MCF 10A (cell line): ENCODE measurements at regions not wholly inside any gene's neighbourhood (a gene's known extent, or its start where the extent isn't known, plus 50 kb on each side); places are given as distances from the start of the nearest gene placed in this dataset.

Experiments
- BruUV-seq: library from RNA; stranded (reverse); fragments of 400-500 nt; replicated peaks from 2 replicates; lab custom pipeline; 2021; lab: Mats Ljungman, UMichigan
- CTCF ChIA-PET: fragments of 300-600 bp; sonication (Branson Sonifier 250); formaldehyde crosslinking; extraction: SDS; loops from one replicate; lab custom pipeline; 2021; ENCODE audit warnings: antibody characterized with exemption, inconsistent platforms; lab: Yijun Ruan, JAX
- POLR2A ChIA-PET: fragments of 300-600, 350-650 bp; sonication (Branson Sonifier 250); formaldehyde crosslinking; extraction: SDS; loops from one replicate; lab custom pipeline; 2020; ENCODE audit warnings: antibody characterized with exemption, inconsistent platforms; lab: Yijun Ruan, JAX
- DNase-seq: peaks from one replicate; pipeline ENCODE4 v3.0.0-alpha.2; 2018; ENCODE audit not compliant: unreplicated experiment
- H3K27ac Mint-ChIP-seq: one replicate; pipeline ENCODE4 v1.8.0; 2022; ENCODE audit warnings: mild to moderate bottlenecking, low read depth, mixed read lengths; ENCODE audit not compliant: unreplicated experiment
- H3K27me3 Mint-ChIP-seq: one replicate; pipeline ENCODE4 v1.8.0; 2022; ENCODE audit warnings: mixed read lengths; ENCODE audit not compliant: insufficient read depth, unreplicated experiment
- H3K36me3 Mint-ChIP-seq: one replicate; pipeline ENCODE4 v1.8.0; 2022; ENCODE audit warnings: mild to moderate bottlenecking, moderate library complexity, mixed read lengths; ENCODE audit not compliant: insufficient read depth, unreplicated experiment
- H3K4me1 Mint-ChIP-seq: one replicate; pipeline ENCODE4 v1.8.0; 2022; ENCODE audit warnings: mixed read lengths; ENCODE audit not compliant: insufficient read depth, unreplicated experiment
- H3K4me3 Mint-ChIP-seq: one replicate; pipeline ENCODE4 v1.8.0; 2022; ENCODE audit warnings: mild to moderate bottlenecking, moderate library complexity, mixed read lengths; ENCODE audit not compliant: unreplicated experiment
- H3K9me3 Mint-ChIP-seq: one replicate; pipeline ENCODE4 v1.8.0; 2022; ENCODE audit warnings: mixed read lengths; ENCODE audit not compliant: unreplicated experiment
- intact Hi-C: fragments of 100-400 bp; cut with micrococcal nuclease; formaldehyde crosslinking; loops from 2 replicates; pipeline ENCODE4 v1.14.1; 2022
- TF ChIP-seq, protein P1 (sequence below): fragments of 200-600 bp; IDR thresholded peaks from one replicate; pipeline ENCODE4 v1.8.0; 2022; ENCODE audit warnings: antibody characterized with exemption, mild to moderate bottlenecking; ENCODE audit not compliant: unreplicated experiment

DNA sequence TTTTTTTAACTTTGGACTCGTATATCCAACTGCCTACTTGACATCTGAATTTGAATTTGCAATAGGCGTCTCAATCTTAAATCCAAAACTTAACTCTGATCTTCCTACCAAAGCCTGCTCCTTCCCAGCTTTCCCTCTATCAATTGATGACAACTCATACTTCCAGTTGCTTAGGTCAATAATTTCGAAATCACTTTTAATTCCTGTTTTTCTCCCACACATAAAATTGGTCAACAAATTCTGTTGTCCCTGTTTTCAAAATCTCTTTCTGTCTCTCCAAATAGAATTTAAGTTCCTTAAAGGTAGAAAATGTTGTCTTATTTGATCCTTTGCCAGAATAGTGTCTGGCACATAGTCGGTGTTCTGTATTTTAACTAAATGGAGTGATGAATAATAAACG is 332.4 kb downstream of the SATB1 start:
- Mint-ChIP-seq H3K36me3 (no peaks in the 10 kb centered on the region), H3K4me1 (peaks cover 8% of the 10 kb centered on the region)
- CTCF ChIA-PET = interaction anchor here (0.7 kb wide), 1 partner anchor 19 kb away, joined by 3 read pairs; no protein-coding TSS in a partner anchor

DNA sequence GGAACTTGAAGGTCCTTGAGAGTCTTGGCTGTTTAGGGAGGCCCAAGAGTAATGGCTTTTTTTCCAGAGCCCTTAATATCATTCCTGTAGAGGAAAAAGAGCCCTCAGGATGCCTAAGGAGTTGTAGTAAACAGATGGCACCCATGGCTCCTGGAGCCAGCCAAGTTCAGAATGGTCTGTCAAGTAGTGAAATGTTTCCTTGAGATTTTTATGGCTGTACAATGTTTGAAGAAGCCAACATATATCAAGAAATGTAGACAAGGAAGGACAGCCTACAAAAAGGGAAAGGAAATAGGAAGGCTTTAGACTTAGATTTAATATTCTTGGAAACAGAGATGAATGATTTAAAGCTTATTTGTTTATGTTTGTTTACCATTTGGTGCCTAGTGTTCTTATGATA is 334.8 kb downstream of the SATB1 start:
- Mint-ChIP-seq H3K4me1 (peaks cover 10% of the 10 kb centered on the region), H3K27me3 (no peaks in the 10 kb centered on the region)

More for the DNA sequence above, 332.4 kb downstream of the SATB1 start:
- H3K27ac Mint-ChIP-seq = no peak overlapping the region
- TF ChIP-seq, protein P1, sequence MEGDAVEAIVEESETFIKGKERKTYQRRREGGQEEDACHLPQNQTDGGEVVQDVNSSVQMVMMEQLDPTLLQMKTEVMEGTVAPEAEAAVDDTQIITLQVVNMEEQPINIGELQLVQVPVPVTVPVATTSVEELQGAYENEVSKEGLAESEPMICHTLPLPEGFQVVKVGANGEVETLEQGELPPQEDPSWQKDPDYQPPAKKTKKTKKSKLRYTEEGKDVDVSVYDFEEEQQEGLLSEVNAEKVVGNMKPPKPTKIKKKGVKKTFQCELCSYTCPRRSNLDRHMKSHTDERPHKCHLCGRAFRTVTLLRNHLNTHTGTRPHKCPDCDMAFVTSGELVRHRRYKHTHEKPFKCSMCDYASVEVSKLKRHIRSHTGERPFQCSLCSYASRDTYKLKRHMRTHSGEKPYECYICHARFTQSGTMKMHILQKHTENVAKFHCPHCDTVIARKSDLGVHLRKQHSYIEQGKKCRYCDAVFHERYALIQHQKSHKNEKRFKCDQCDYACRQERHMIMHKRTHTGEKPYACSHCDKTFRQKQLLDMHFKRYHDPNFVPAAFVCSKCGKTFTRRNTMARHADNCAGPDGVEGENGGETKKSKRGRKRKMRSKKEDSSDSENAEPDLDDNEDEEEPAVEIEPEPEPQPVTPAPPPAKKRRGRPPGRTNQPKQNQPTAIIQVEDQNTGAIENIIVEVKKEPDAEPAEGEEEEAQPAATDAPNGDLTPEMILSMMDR = no peak
- no peaks in the 10 kb centered on the region for H3K27me3 Mint-ChIP-seq
- no peak for DNase-seq
- no TSS peak for BruUV-seq
- intact Hi-C loops = no loop called here
- H3K4me3 Mint-ChIP-seq = no peak overlapping the region
- H3K9me3 Mint-ChIP-seq = peaks cover 7% of the 10 kb centered on the region
- POLR2A ChIA-PET = no interaction called here

DNA sequence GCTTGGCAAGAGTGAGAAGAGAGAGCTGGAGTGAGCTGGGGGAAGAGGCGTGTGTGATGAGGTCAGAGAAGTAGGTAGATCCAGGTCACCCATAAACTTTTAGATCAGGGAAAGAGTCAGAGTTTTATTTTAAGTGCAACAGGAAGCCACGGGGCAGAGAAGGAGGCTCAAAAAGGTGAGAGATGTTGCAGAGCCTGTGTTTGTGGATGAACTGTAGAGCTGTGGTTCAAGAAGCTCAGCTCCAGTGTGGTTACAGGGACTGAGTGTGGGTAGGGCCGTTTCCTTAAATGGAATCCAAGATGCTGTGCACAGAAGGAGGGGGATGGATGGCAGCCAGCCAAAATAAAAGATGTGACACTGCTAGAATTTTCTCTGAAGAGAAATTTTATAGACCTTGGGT is 337.2 kb downstream of the SATB1 start:
- Mint-ChIP-seq H3K27me3 (no peaks in the 10 kb centered on the region), H3K27ac (no peak overlapping the region), H3K9me3 (no peaks in the 10 kb centered on the region), H3K36me3 (no peaks in the 10 kb centered on the region), H3K4me3 (no peak overlapping the region), H3K4me1 (peaks cover 10% of the 10 kb centered on the region)
- intact Hi-C loops = no loop called here
- BruUV-seq = no TSS peak
- POLR2A ChIA-PET = no interaction called here
- no peak for DNase-seq
- CTCF ChIA-PET = no interaction called here
- TF ChIP-seq, protein P1 = no peak

More for the DNA sequence above, 334.8 kb downstream of the SATB1 start:
- POLR2A ChIA-PET = no interaction called here
- Mint-ChIP-seq H3K9me3 (peaks cover 7% of the 10 kb centered on the region), H3K4me3 (no peak overlapping the region), H3K36me3 (no peaks in the 10 kb centered on the region), H3K27ac (no peak overlapping the region)
- CTCF ChIA-PET = interaction anchor here (0.6 kb wide), 1 partner anchor 69 kb away, joined by 4 read pairs; no protein-coding TSS in a partner anchor
- BruUV-seq = no TSS peak
- intact Hi-C loops = no loop called here
- no peak for DNase-seq
- TF ChIP-seq, protein P1 = no peak

DNA sequence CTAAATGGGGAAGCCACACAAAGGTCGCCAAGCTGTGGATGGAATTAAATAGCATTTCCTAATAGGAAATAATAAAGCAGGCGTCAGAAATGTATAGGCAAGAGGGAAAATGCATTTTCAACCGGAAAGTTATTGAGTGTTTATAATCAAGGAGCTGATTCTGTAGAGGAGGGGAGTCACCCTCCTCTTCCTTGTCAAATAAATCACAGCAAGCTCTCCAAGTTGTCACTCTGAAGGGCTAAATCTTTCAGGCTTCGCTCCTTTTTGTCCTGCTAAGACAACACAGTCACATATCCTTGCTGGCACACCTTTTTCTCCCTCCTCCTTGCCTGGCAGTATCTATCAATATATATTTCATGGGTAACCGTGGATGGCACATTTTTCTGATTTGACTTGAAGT is 338.4 kb downstream of the SATB1 start:
- TF ChIP-seq, protein P1 = no peak
- BruUV-seq = no TSS peak
- H3K4me1 Mint-ChIP-seq = peaks cover 6% of the 10 kb centered on the region
- no peaks in the 10 kb centered on the region for H3K9me3 Mint-ChIP-seq
- intact Hi-C loops = no loop called here
- CTCF ChIA-PET = no interaction called here
- POLR2A ChIA-PET = no interaction called here
- no peaks in the 10 kb centered on the region for H3K36me3 Mint-ChIP-seq
- no peak for DNase-seq
- H3K27me3 Mint-ChIP-seq = no peaks in the 10 kb centered on the region
- H3K27ac Mint-ChIP-seq = no peak overlapping the region
- no peak overlapping the region for H3K4me3 Mint-ChIP-seq
